HL-60 (cell line): ENCODE measurements at regions not wholly inside any gene's neighbourhood (a gene's known extent, or its start where the extent isn't known, plus 50 kb on each side); places are given as distances from the start of the nearest gene placed in this dataset.
"Not testable (repeated sequence)": the region's sequence is repeated elsewhere in the genome, so short reads cannot be mapped to it uniquely, and the experiment has no call there.

ENCODE experiments used
- POLR2AphosphoS5 ChIP-seq: IDR thresholded peaks from 2 replicates; pipeline ENCODE4 v1.6.1; 2012; ENCODE audit warnings: low read depth
- TF ChIP-seq, protein P1 (sequence below): IDR thresholded peaks from one replicate; pipeline ENCODE4 v1.5.1; 2011; ENCODE audit warnings: low read length, control low read depth, inconsistent platforms; ENCODE audit not compliant: insufficient read depth
- TF ChIP-seq, protein P2 (sequence below): IDR thresholded peaks from 2 replicates; pipeline ENCODE4 v1.6.1; 2012; ENCODE audit warnings: low read depth; ENCODE audit not compliant: insufficient replicate concordance

DNA sequence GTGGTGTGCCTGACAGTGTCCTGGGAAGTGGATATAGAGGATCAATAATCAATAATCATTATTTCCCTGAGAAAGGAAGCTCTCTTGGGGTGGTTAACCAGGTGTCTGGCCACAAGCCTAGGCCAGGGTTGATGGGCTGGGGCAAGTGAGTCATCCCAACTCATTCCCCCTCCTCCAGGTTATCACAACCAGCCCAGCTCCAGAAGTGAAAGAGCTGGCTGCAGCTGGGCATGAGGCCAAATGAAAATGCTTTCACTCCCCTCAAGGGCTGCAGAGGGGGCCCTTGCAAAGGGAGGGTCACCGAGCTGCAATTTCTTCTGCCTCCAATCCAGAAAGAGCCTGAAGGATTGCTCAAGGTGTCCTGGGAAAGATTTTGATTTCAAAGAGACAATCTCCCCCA is 127.9 kb downstream of the POTEM start:
- TF ChIP-seq, protein P1, sequence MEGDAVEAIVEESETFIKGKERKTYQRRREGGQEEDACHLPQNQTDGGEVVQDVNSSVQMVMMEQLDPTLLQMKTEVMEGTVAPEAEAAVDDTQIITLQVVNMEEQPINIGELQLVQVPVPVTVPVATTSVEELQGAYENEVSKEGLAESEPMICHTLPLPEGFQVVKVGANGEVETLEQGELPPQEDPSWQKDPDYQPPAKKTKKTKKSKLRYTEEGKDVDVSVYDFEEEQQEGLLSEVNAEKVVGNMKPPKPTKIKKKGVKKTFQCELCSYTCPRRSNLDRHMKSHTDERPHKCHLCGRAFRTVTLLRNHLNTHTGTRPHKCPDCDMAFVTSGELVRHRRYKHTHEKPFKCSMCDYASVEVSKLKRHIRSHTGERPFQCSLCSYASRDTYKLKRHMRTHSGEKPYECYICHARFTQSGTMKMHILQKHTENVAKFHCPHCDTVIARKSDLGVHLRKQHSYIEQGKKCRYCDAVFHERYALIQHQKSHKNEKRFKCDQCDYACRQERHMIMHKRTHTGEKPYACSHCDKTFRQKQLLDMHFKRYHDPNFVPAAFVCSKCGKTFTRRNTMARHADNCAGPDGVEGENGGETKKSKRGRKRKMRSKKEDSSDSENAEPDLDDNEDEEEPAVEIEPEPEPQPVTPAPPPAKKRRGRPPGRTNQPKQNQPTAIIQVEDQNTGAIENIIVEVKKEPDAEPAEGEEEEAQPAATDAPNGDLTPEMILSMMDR = not testable (repeated sequence)
- TF ChIP-seq, protein P2, sequence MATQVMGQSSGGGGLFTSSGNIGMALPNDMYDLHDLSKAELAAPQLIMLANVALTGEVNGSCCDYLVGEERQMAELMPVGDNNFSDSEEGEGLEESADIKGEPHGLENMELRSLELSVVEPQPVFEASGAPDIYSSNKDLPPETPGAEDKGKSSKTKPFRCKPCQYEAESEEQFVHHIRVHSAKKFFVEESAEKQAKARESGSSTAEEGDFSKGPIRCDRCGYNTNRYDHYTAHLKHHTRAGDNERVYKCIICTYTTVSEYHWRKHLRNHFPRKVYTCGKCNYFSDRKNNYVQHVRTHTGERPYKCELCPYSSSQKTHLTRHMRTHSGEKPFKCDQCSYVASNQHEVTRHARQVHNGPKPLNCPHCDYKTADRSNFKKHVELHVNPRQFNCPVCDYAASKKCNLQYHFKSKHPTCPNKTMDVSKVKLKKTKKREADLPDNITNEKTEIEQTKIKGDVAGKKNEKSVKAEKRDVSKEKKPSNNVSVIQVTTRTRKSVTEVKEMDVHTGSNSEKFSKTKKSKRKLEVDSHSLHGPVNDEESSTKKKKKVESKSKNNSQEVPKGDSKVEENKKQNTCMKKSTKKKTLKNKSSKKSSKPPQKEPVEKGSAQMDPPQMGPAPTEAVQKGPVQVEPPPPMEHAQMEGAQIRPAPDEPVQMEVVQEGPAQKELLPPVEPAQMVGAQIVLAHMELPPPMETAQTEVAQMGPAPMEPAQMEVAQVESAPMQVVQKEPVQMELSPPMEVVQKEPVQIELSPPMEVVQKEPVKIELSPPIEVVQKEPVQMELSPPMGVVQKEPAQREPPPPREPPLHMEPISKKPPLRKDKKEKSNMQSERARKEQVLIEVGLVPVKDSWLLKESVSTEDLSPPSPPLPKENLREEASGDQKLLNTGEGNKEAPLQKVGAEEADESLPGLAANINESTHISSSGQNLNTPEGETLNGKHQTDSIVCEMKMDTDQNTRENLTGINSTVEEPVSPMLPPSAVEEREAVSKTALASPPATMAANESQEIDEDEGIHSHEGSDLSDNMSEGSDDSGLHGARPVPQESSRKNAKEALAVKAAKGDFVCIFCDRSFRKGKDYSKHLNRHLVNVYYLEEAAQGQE = not testable (repeated sequence)
- not testable (repeated sequence) for TF ChIP-seq POLR2AphosphoS5
